ENCODE measurements at regions not wholly inside any gene's neighbourhood (a gene's known extent, or its start where the extent isn't known, plus 50 kb on each side); places are given as distances from the start of the nearest gene placed in this dataset.

- H3K9me3 ChIP-seq (ENCODE audit: low read depth, low read length, poor library complexity, severe bottlenecking), result no peaks in the 10 kb centered on the region
- H3K27ac ChIP-seq (ENCODE audit: low read depth, low read length, poor library complexity, severe bottlenecking), result no peak overlapping the region
- intact Hi-C loops (cut with micrococcal nuclease; ENCODE audit: unreplicated experiment), result no loop called here
- H3K4me1 ChIP-seq (ENCODE audit: insufficient read depth, low read length, poor library complexity, severe bottlenecking), result no peaks in the 10 kb centered on the region
- CTCF ChIA-PET, result no interaction called here
- H3K4me3 ChIP-seq (ENCODE audit: low read depth, low read length, poor library complexity, severe bottlenecking), result no peak overlapping the region
- no peaks in the 10 kb centered on the region for H3K27me3 ChIP-seq (replicated peaks; ENCODE audit: insufficient read depth, low read depth, low read length, poor library complexity)
- no peaks in the 10 kb centered on the region for H3K36me3 ChIP-seq (ENCODE audit: insufficient read depth, low read length, poor library complexity, severe bottlenecking)
- TF ChIP-seq CTCF (conservative IDR thresholded peaks at IDR 0.05; ENCODE audit: low read depth, low read length), result no peak
- TF ChIP-seq EZH2 (IDR thresholded peaks at IDR 0.05; ENCODE audit: borderline replicate concordance, low read depth, low read length, poor library complexity, severe bottlenecking), result no peak
- no TSS peak for BruUV-seq (replicated peaks)
- DNase-seq (ENCODE audit: low spot score), result no peak
- POLR2A ChIA-PET (ENCODE audit: low non-redundant PET), result no interaction called here
Measured at GRCh38 chr18:71008257-71008656, 719.4 kb downstream of the SOCS6 start.

- Histone ChIP-seq H3K4me3 (ENCODE audit: low read depth, low read length, poor library complexity, severe bottlenecking) (no peak overlapping the region), H3K9me3 (ENCODE audit: low read depth, low read length, poor library complexity, severe bottlenecking) (no peaks in the 10 kb centered on the region), H3K4me1 (ENCODE audit: insufficient read depth, low read length, poor library complexity, severe bottlenecking) (peaks cover 17% of the 10 kb centered on the region), H3K27me3 (replicated peaks; ENCODE audit: insufficient read depth, low read depth, low read length, poor library complexity) (no peaks in the 10 kb centered on the region), H3K27ac (ENCODE audit: low read depth, low read length, poor library complexity, severe bottlenecking) (no peak overlapping the region), H3K36me3 (ENCODE audit: insufficient read depth, low read length, poor library complexity, severe bottlenecking) (no peaks in the 10 kb centered on the region)
- POLR2A ChIA-PET (ENCODE audit: low non-redundant PET), result no interaction called here
- intact Hi-C loops (cut with micrococcal nuclease; ENCODE audit: unreplicated experiment), result no loop called here
- TF ChIP-seq EZH2 (IDR thresholded peaks at IDR 0.05; ENCODE audit: borderline replicate concordance, low read depth, low read length, poor library complexity, severe bottlenecking) (no peak), CTCF (conservative IDR thresholded peaks at IDR 0.05; ENCODE audit: low read depth, low read length) (no peak)
- peak; percentile 31 for DNase-seq (ENCODE audit: low spot score)
- no TSS peak for BruUV-seq (replicated peaks)
- CTCF ChIA-PET, result no interaction called here
Measured at GRCh38 chr18:71001597-71001996, 712.8 kb downstream of the SOCS6 start.

- no TSS peak for BruUV-seq (replicated peaks)
Measured at GRCh38 chr18:70998490-70998889, 709.6 kb downstream of the SOCS6 start.

More at GRCh38 chr18:70998490-70998889, 709.6 kb downstream of the SOCS6 start:
- intact Hi-C loops (cut with micrococcal nuclease; ENCODE audit: unreplicated experiment), result loop anchor here (5.0 kb wide), 1 partner anchor 506 kb away; no protein-coding TSS in a partner anchor
- no peak overlapping the region for H3K27ac ChIP-seq (ENCODE audit: low read depth, low read length, poor library complexity, severe bottlenecking)
- no peaks in the 10 kb centered on the region for H3K36me3 ChIP-seq (ENCODE audit: insufficient read depth, low read length, poor library complexity, severe bottlenecking)
- POLR2A ChIA-PET (ENCODE audit: low non-redundant PET), result no interaction called here
- peaks cover 6% of the 10 kb centered on the region for H3K9me3 ChIP-seq (ENCODE audit: low read depth, low read length, poor library complexity, severe bottlenecking)
- peaks cover 25% of the 10 kb centered on the region for H3K4me1 ChIP-seq (ENCODE audit: insufficient read depth, low read length, poor library complexity, severe bottlenecking)
- CTCF ChIA-PET, result no interaction called here
- H3K4me3 ChIP-seq (ENCODE audit: low read depth, low read length, poor library complexity, severe bottlenecking), result no peak overlapping the region
- TF ChIP-seq EZH2 (IDR thresholded peaks at IDR 0.05; ENCODE audit: borderline replicate concordance, low read depth, low read length, poor library complexity, severe bottlenecking) (no peak), CTCF (conservative IDR thresholded peaks at IDR 0.05; ENCODE audit: low read depth, low read length) (peak; percentile 54)
- H3K27me3 ChIP-seq (replicated peaks; ENCODE audit: insufficient read depth, low read depth, low read length, poor library complexity), result no peaks in the 10 kb centered on the region
- peak; percentile 33 for DNase-seq (ENCODE audit: low spot score)

Data from A673 (cell line).